RWPE2 (cell line): ENCODE measurements at regions not wholly inside any gene's neighbourhood (a gene's known extent, or its start where the extent isn't known, plus 50 kb on each side); places are given as distances from the start of the nearest gene placed in this dataset.

Experiments
- ATAC-seq: fragments of 200-7000 bp; cut with Tn5 transposase; 3 replicates; pipeline ENCODE4 v1.9.1; 2021; ENCODE audit warnings: low read depth
- DNase-seq: peaks from one replicate; pipeline ENCODE4 v3.0.0-alpha.2; 2020; ENCODE audit warnings: low spot score
- H3K27ac ChIP-seq: fragments of 450-650 bp; 2 replicates; pipeline ENCODE4 v1.5.1; 2017; ENCODE audit warnings: mild to moderate bottlenecking; ENCODE audit not compliant: poor library complexity, severe bottlenecking
- H3K27me3 ChIP-seq: fragments of 250-450 bp; sonication (Bioruptor Pico); 2 replicates; pipeline ENCODE4 v1.5.1; 2021; ENCODE audit warnings: mild to moderate bottlenecking, moderate library complexity; ENCODE audit not compliant: insufficient read depth, poor library complexity, severe bottlenecking
- H3K36me3 ChIP-seq: fragments of 250-450 bp; sonication (Bioruptor Pico); 2 replicates; pipeline ENCODE4 v1.5.1; 2020; ENCODE audit warnings: low read depth, mild to moderate bottlenecking, moderate library complexity
- H3K4me1 ChIP-seq: fragments of 250-450 bp; sonication (Bioruptor Pico); 2 replicates; pipeline ENCODE4 v1.5.1; 2021; ENCODE audit warnings: mild to moderate bottlenecking, moderate library complexity; ENCODE audit not compliant: insufficient read depth, poor library complexity, severe bottlenecking
- H3K4me3 ChIP-seq: fragments of 250-450 bp; sonication (Bioruptor Pico); 2 replicates; pipeline ENCODE4 v1.5.1; 2021; ENCODE audit warnings: mild to moderate bottlenecking, moderate library complexity; ENCODE audit not compliant: severe bottlenecking
- H3K9me3 ChIP-seq: fragments of 250-450 bp; sonication (Bioruptor Pico); 2 replicates; pipeline ENCODE4 v1.5.1; 2021; ENCODE audit warnings: mild to moderate bottlenecking, moderate library complexity; ENCODE audit not compliant: severe bottlenecking
- CTCF ChIP-seq: fragments of 450-650 bp; IDR thresholded peaks from one replicate; pipeline ENCODE4 v1.5.1; 2017; ENCODE audit warnings: mild to moderate bottlenecking, moderate library complexity; ENCODE audit not compliant: poor library complexity, severe bottlenecking

GRCh38 chr6:154561750-154562149, 51.3 kb upstream of the CNKSR3 start:
- no peaks in the 10 kb centered on the region for H3K9me3 ChIP-seq
- H3K27me3 ChIP-seq, result no peaks in the 10 kb centered on the region
- no peak overlapping the region for H3K4me3 ChIP-seq
- H3K36me3 ChIP-seq, result no peaks in the 10 kb centered on the region
- ATAC-seq (no peak), DNase-seq (no peak)
- no peak for TF ChIP-seq CTCF
- no peaks in the 10 kb centered on the region for H3K4me1 ChIP-seq
- H3K27ac ChIP-seq, result no peak overlapping the region

GRCh38 chr6:154565331-154565730, 54.8 kb upstream of the CNKSR3 start:
- H3K9me3 ChIP-seq, result no peaks in the 10 kb centered on the region
- H3K4me3 ChIP-seq, result no peak overlapping the region
- no peaks in the 10 kb centered on the region for H3K27me3 ChIP-seq
- no peak for TF ChIP-seq CTCF
- DNase-seq, result no peak
- no peak for ATAC-seq
- H3K4me1 ChIP-seq, result no peaks in the 10 kb centered on the region
- no peaks in the 10 kb centered on the region for H3K36me3 ChIP-seq
- no peak overlapping the region for H3K27ac ChIP-seq

GRCh38 chr6:154566866-154567265, 56.4 kb upstream of the CNKSR3 start:
- TF ChIP-seq CTCF, result no peak
- Histone ChIP-seq H3K9me3 (no peaks in the 10 kb centered on the region), H3K27ac (no peak overlapping the region), H3K36me3 (no peaks in the 10 kb centered on the region), H3K4me1 (no peaks in the 10 kb centered on the region), H3K4me3 (no peak overlapping the region), H3K27me3 (no peaks in the 10 kb centered on the region)
- ATAC-seq, result no peak
- DNase-seq, result no peak

GRCh38 chr6:154567695-154568220, 57.3 kb upstream of the CNKSR3 start:
- ATAC-seq, result no peak
- H3K4me1 ChIP-seq, result no peaks in the 10 kb centered on the region
- no peak for TF ChIP-seq CTCF
- H3K4me3 ChIP-seq, result no peak overlapping the region
- no peak for DNase-seq
- no peaks in the 10 kb centered on the region for H3K27me3 ChIP-seq
- H3K9me3 ChIP-seq, result no peaks in the 10 kb centered on the region
- H3K36me3 ChIP-seq, result no peaks in the 10 kb centered on the region
- no peak overlapping the region for H3K27ac ChIP-seq

GRCh38 chr6:154569156-154569862, 58.8 kb upstream of the CNKSR3 start:
- H3K27ac ChIP-seq, result no peak overlapping the region
- no peaks in the 10 kb centered on the region for H3K9me3 ChIP-seq
- no peak for TF ChIP-seq CTCF
- ATAC-seq (no peak), DNase-seq (no peak)
- H3K4me3 ChIP-seq, result no peak overlapping the region
- H3K36me3 ChIP-seq, result no peaks in the 10 kb centered on the region
- H3K27me3 ChIP-seq, result no peaks in the 10 kb centered on the region
- H3K4me1 ChIP-seq, result no peaks in the 10 kb centered on the region
